NOMO-1 treated with DMSO at 0.1 percent for 48 hours (cell line): ENCODE measurements at regions not wholly inside any gene's neighbourhood (a gene's known extent, or its start where the extent isn't known, plus 50 kb on each side); places are given as distances from the start of the nearest gene placed in this dataset.

ENCODE experiments used
- DNase-seq: peaks from one replicate; lab custom pipeline; 2025; ENCODE audit not compliant: unreplicated experiment; lab: John Stamatoyannopoulos, UW

- DNase-seq, result no peak
These were observed 51.3 kb upstream of the PTPN3 start for GRCh38 chr9:109549386-109549785.

- no peak for DNase-seq
These were observed 53.5 kb upstream of the PTPN3 start for GRCh38 chr9:109551651-109552050.

GRCh38 chr9:109555215-109555614, 57.1 kb upstream of the PTPN3 start:
- no peak for DNase-seq

DNA sequence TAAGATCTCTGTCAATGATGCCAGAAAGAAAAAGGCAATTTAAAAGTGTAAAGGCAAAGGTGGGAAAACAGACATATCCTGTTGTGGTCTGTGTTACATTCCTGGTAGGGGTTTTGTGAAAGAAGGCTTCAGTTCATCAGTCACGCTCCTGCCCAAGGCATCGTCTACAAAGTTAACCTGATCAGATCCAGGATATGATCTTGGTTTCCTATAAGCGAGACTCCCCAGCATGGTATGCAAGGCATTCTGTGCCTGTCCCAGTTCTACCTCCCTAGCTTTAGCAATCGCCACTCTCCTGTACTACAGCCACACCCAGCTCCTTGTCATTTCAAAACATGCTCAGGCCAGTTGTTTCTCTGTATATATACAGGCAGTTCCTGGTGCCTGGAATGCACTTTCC, 58.0 kb upstream of the PTPN3 start:
- DNase-seq, result no peak

GRCh38 chr9:109556786-109557185, 58.7 kb upstream of the PTPN3 start:
- DNase-seq, result no peak

GRCh38 chr9:109557481-109557880, 59.4 kb upstream of the PTPN3 start:
- DNase-seq, result no peak

GRCh38 chr9:109558718-109559151, 60.6 kb upstream of the PTPN3 start:
- no peak for DNase-seq

DNA sequence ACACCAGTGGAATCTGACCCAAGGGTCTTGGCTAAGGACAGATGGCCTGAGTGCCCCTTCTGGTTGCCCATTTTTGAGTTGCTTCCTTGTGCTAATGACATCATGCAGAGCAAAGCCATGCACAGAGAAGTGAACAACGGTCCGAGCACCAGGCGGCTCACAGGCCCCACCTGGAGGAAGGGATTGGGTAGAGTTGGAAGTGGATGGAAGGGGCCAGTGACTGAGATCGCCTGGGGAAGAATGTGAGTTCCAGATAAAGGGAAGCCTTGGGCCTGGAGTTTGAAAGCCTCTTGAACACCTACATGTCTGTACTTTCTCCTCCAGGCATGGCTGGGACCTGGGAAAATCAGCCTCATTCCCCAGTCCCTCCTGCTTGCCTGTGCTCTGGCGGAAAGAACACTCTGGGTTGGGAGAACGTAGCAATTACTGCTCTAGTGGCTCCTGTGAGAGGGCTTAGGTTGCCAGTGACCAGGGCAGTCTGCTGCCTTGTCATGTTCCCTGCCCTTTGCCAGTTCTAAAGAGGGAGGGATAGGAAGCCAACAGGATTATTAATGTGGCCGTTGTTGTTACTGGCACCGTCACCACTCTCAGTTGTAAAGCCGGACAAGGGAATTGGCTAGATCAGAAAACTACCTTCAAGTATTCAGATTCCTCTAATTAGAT, 62.5 kb upstream of the PTPN3 start:
- DNase-seq, result no peak

- no peak for DNase-seq
These were observed 63.0 kb upstream of the PTPN3 start for GRCh38 chr9:109561137-109561536.

DNA sequence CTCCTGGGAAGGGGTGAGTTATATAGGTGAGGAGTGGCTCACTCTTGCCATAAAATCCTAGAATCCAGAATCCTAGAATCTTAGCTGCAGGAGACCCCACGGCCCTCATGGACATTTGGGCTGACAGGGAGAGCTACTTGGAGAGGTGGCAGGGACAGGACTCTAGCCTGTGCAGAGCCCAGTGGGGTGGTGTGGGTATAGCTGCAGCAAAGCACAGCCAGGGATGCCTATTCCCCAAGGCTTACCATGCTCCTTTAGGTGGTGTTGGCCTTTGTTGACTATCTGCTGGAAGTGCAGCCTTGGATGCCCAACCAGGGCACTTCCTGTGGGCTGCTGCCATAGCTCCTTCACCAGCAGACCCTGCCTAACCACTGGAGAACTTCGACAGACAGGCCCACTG, 70.0 kb upstream of the PTPN3 start:
- DNase-seq, result no peak

- DNase-seq, result no peak
These were observed 70.6 kb upstream of the PTPN3 start for GRCh38 chr9:109568568-109569210.

DNA sequence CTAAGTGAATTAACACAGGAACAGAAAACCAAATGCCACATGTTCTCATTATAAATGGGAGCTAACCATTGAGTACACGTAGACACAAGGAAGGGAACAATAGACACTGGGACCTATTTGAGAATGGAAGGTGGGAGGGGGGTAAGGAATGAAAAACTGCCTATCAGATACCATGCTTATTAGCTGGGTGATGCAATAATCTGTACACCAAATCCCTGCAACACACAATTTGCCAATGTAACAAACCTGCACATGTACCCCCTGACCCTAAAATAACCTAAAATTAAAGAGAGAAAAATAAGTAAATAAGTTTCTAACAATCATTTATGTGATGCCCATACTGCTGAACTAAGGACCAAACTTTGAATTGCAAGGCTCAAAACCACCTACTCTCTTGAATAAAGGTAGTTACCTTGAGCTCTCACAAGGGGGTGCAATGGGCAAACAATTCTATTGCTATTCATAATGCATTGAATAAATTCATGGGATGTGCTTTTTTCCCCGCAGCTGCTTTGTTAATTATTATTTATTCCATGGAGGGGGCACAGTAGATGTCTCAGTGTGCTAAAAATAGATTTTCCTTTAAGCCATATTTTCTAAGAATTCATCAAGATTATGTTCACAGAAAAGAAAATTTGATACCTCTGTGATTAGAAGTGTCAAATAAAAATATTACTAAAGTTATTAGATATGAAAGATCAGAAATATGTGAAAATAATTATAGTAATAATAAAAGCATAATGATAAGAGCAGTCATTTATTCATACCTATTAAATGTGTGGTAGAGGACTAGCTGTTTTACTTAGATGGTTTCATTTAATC, 76.2 kb upstream of the PTPN3 start:
- peak; percentile 47 for DNase-seq

- DNase-seq, result no peak
These were observed 78.7 kb upstream of the PTPN3 start for GRCh38 chr9:109576762-109577161.

GRCh38 chr9:109579191-109579948, 81.3 kb upstream of the PTPN3 start:
- DNase-seq, result no peak

GRCh38 chr9:109582386-109582785, 84.3 kb upstream of the PTPN3 start:
- DNase-seq, result no peak

DNA sequence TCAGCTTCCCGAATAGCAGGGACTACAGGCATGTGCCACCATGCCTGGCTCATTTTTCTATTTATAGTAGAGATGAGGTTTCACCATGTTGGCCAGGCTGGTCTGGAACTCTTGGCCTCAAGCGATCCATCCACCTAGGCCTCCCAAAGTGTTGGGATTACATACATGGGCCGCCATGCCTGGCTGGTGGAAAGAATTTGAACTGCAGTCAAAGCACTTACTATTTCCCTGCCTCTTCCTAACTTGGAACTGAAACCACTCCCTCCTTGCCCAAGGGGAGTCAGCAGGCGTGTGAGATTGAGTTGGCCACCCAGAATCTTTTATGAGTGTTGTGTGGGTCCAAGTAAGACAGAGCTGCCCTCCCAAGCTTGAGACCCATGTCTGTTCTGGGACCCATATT, 86.1 kb upstream of the PTPN3 start:
- DNase-seq, result no peak

DNA sequence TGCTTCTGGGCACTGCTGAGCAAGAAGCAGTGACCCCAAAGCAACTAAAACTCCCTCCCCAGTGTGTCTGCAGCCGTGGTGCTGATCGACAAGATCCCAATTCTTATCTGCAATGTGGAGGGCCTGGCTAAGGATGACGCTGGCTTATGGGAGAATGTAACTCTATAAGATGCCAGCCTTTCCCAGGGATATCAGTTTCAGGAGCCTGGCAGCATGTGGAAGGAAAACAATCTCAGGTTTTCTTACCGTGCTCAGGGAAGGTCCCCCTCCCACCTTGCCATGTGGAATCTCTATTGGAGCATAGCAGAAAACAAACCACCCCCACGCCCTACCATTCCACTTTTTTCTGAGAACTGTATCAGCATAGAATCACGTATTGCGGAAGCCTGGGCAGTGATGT, 87.7 kb upstream of the PTPN3 start:
- no peak for DNase-seq

DNA sequence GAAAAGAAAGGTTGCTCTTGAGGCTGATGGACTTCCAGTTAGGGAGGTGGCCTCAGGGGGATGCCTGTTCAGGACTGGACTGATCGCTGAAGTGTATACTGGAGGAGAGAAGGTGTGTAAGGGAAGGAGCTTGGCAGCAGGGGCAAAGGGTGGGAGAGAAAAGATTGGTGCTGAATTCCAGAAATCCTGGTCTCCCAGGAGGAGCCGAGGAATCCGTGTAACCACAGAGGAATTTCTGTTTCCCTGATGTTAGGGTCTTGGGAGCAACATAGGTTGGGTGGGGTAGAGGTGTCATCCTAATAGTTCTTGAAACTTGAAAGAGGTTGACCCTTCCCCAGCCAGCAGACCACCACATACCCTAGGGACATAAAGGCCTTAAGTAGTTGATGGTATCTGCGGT, 88.9 kb upstream of the PTPN3 start:
- DNase-seq, result no peak

- no peak for DNase-seq
These were observed 90.3 kb upstream of the PTPN3 start for GRCh38 chr9:109588415-109588814.

DNA sequence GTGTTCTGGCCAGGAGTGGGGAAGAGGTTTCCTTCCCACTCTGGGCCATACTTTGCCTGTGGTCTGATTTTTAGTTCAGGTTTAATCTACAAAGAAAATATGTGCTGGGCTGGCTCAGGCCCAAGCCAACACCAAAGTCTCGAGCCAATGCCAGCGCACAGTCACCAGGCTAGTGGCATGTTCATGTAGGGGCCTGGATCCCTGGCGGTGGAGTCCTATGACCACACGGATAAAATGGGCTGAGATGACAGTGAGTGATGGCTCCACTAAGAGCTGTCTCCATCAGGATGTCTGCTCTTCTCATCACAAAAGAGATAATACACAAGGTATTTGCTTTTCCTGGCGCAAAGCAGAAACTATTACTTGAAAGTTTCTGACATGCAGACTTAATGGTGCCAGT, 92.9 kb upstream of the PTPN3 start:
- no peak for DNase-seq

DNA sequence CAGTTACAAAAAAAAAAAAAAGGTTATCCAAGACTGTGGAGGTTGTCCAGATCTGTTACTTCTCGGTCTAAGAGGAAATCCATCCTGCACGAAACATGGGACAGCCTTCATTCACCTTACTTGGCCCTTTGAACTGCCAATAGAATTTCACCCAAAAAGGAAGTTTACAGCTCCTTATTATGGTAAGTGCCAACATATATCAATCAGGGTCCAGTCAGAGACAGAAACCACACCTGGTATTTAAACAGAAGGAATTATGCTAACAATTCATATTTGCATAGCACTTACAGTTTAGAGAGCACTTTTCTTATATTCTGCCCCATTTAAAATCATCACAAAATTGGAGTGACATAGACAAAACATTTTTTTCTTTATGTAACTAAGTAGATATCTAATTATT, 93.6 kb upstream of the PTPN3 start:
- no peak for DNase-seq
